Neural cell (in vitro differentiated cells): ENCODE measurements at regions not wholly inside any gene's neighbourhood (a gene's known extent, or its start where the extent isn't known, plus 50 kb on each side); places are given as distances from the start of the nearest gene placed in this dataset.

Source experiments
- H2AFZ ChIP-seq: fragments of 200-600, 300-800 bp; sonication (generic), shearing (Covaris generic); 2 replicates; pipeline ENCODE4 v1.6.0; 2014; ENCODE audit warnings: low read depth, mild to moderate bottlenecking, antibody characterized with exemption, low read length, moderate library complexity
- H3F3A ChIP-seq: fragments of 200-600 bp; shearing (Covaris generic); 2 replicates; pipeline ENCODE4 v1.6.1; 2016; ENCODE audit warnings: mild to moderate bottlenecking, moderate library complexity, mixed read lengths, antibody characterized with exemption, low read length; ENCODE audit not compliant: insufficient read depth, poor library complexity, severe bottlenecking
- H3K27ac ChIP-seq: fragments of 200-600, 300-800 bp; sonication (generic), shearing (Covaris generic); 2 replicates; pipeline ENCODE4 v1.5.1; 2014; ENCODE audit warnings: mild to moderate bottlenecking, low read length, moderate library complexity
- H3K27me3 ChIP-seq: fragments of 300-800, 200-600 bp; sonication (generic), shearing (Covaris generic); 2 replicates; pipeline ENCODE4 v1.6.0; 2014; ENCODE audit warnings: mild to moderate bottlenecking, low read depth, low read length, moderate library complexity; ENCODE audit not compliant: insufficient read depth
- H3K36me3 ChIP-seq: fragments of 300-800, 200-600 bp; sonication (generic), shearing (Covaris generic); 2 replicates; pipeline ENCODE4 v1.5.1; 2014; ENCODE audit warnings: mild to moderate bottlenecking, antibody characterized with exemption, low read length, moderate library complexity; ENCODE audit not compliant: insufficient read depth
- H3K4me2 ChIP-seq: fragments of 300-800, 200-600 bp; sonication (generic), shearing (Covaris generic); 2 replicates; pipeline ENCODE4 v1.6.0; 2014; ENCODE audit warnings: mild to moderate bottlenecking, low read length
- H3K4me3 ChIP-seq: fragments of 300-800, 200-600 bp; sonication (generic), shearing (Covaris generic); 2 replicates; pipeline ENCODE4 v1.5.1; 2014; ENCODE audit warnings: mild to moderate bottlenecking, low read length, moderate library complexity
- H3K79me2 ChIP-seq: fragments of 200-600 bp; shearing (Covaris generic); replicated peaks from 2 replicates; pipeline ENCODE4 v1.6.0; 2014; ENCODE audit warnings: mild to moderate bottlenecking, low read length, moderate library complexity; ENCODE audit not compliant: insufficient read depth
- H3K9ac ChIP-seq: fragments of 300-800, 200-600 bp; sonication (generic), shearing (Covaris generic); 2 replicates; pipeline ENCODE4 v1.6.1; 2016; ENCODE audit warnings: mild to moderate bottlenecking, low read length, mixed read lengths
- H3K9me2 ChIP-seq: fragments of 200-600 bp; shearing (Covaris generic); 2 replicates; pipeline ENCODE4 v1.6.1; 2016; ENCODE audit warnings: mild to moderate bottlenecking, low read length, mixed read lengths; ENCODE audit not compliant: insufficient read depth
- H3K9me3 ChIP-seq: fragments of 200-600, 300-800 bp; sonication (generic), shearing (Covaris generic); 2 replicates; pipeline ENCODE4 v1.6.1; 2016; ENCODE audit warnings: mild to moderate bottlenecking, mixed run types, low read length, moderate library complexity, mixed read lengths
- H4K20me1 ChIP-seq: fragments of 200-600 bp; shearing (Covaris generic); 2 replicates; pipeline ENCODE4 v1.6.1; 2016; ENCODE audit warnings: mild to moderate bottlenecking, mixed run types; ENCODE audit not compliant: insufficient read depth
- EP300 ChIP-seq: fragments of 450-650 bp; conservative IDR thresholded peaks from 2 replicates; pipeline ENCODE4 v1.6.1; 2014; ENCODE audit warnings: antibody characterized with exemption, mild to moderate bottlenecking, moderate library complexity; ENCODE audit not compliant: poor library complexity, severe bottlenecking
- EZH2 ChIP-seq: fragments of 200-600, 300-800 bp; shearing (Covaris generic), sonication (generic); IDR thresholded peaks from 2 replicates; pipeline ENCODE4 v1.6.1; 2014; ENCODE audit warnings: antibody characterized with exemption, low read length, borderline replicate concordance, mild to moderate bottlenecking; ENCODE audit not compliant: insufficient read depth, poor library complexity, severe bottlenecking
- MXI1 ChIP-seq: fragments of 450-650 bp; conservative IDR thresholded peaks from 2 replicates; pipeline ENCODE4 v1.6.1; 2014; ENCODE audit warnings: antibody characterized with exemption, mild to moderate bottlenecking; ENCODE audit not compliant: poor library complexity, severe bottlenecking
- POLR2AphosphoS5 ChIP-seq: IDR thresholded peaks from 2 replicates; pipeline ENCODE4 v1.6.1; 2012
- RAD21 ChIP-seq: fragments of 450-650 bp; conservative IDR thresholded peaks from 2 replicates; pipeline ENCODE4 v1.6.1; 2014; ENCODE audit warnings: antibody characterized with exemption, mild to moderate bottlenecking, moderate library complexity
- SMC3 ChIP-seq: fragments of 450-650 bp; conservative IDR thresholded peaks from 2 replicates; pipeline ENCODE4 v1.6.1; 2014; ENCODE audit warnings: antibody characterized with exemption, mild to moderate bottlenecking, moderate library complexity; ENCODE audit not compliant: poor library complexity
- TAF1 ChIP-seq: IDR thresholded peaks from 2 replicates; pipeline ENCODE4 v1.6.1; 2012; ENCODE audit warnings: low read depth
- TF ChIP-seq, protein P1 (sequence below): fragments of 450-650 bp; IDR thresholded peaks from 2 replicates; pipeline ENCODE4 v1.5.1; 2014; ENCODE audit warnings: antibody characterized with exemption, mild to moderate bottlenecking, moderate library complexity; ENCODE audit not compliant: poor library complexity, severe bottlenecking
- TF ChIP-seq, protein P2 (sequence below): IDR thresholded peaks from 2 replicates; pipeline ENCODE4 v1.6.1; 2012; ENCODE audit warnings: borderline replicate concordance

DNA sequence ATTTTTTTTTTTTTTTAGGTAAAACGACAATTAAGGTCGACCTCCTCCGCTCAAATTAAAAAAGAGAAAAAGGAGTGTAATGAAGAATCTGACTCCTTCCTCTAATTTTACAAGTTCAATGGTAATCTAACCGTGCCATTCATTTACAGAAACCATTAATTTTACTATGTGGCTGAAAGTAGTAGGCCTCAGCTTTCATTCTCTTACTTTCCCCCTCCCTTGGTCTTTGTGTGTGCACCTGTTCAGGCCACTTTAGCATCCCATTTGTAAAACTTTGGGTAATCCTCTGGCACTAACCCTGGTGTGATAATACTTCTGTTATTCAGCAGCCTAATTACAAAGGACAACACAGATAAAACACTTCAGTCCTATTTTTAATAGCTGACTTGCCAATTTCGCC lies 128.1 kb downstream of the ASCL1 start:
- Histone ChIP-seq H3K4me2 (no peak overlapping the region), H3K9me2 (no peaks in the 10 kb centered on the region), H4K20me1 (no peaks in the 10 kb centered on the region), H3K27ac (no peak overlapping the region), H3K27me3 (no peaks in the 10 kb centered on the region), H3K9me3 (no peaks in the 10 kb centered on the region), H3F3A (no peaks in the 10 kb centered on the region), H3K4me3 (no peak overlapping the region), H2AFZ (no peak overlapping the region), H3K36me3 (no peaks in the 10 kb centered on the region), H3K9ac (no peak overlapping the region), H3K79me2 (no peaks in the 10 kb centered on the region)
- TF ChIP-seq POLR2AphosphoS5 (no peak), EZH2 (no peak), MXI1 (no peak), RAD21 (no peak), EP300 (no peak), TAF1 (no peak), SMC3 (no peak)
- TF ChIP-seq, protein P1, sequence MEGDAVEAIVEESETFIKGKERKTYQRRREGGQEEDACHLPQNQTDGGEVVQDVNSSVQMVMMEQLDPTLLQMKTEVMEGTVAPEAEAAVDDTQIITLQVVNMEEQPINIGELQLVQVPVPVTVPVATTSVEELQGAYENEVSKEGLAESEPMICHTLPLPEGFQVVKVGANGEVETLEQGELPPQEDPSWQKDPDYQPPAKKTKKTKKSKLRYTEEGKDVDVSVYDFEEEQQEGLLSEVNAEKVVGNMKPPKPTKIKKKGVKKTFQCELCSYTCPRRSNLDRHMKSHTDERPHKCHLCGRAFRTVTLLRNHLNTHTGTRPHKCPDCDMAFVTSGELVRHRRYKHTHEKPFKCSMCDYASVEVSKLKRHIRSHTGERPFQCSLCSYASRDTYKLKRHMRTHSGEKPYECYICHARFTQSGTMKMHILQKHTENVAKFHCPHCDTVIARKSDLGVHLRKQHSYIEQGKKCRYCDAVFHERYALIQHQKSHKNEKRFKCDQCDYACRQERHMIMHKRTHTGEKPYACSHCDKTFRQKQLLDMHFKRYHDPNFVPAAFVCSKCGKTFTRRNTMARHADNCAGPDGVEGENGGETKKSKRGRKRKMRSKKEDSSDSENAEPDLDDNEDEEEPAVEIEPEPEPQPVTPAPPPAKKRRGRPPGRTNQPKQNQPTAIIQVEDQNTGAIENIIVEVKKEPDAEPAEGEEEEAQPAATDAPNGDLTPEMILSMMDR: no peak
- TF ChIP-seq, protein P2, sequence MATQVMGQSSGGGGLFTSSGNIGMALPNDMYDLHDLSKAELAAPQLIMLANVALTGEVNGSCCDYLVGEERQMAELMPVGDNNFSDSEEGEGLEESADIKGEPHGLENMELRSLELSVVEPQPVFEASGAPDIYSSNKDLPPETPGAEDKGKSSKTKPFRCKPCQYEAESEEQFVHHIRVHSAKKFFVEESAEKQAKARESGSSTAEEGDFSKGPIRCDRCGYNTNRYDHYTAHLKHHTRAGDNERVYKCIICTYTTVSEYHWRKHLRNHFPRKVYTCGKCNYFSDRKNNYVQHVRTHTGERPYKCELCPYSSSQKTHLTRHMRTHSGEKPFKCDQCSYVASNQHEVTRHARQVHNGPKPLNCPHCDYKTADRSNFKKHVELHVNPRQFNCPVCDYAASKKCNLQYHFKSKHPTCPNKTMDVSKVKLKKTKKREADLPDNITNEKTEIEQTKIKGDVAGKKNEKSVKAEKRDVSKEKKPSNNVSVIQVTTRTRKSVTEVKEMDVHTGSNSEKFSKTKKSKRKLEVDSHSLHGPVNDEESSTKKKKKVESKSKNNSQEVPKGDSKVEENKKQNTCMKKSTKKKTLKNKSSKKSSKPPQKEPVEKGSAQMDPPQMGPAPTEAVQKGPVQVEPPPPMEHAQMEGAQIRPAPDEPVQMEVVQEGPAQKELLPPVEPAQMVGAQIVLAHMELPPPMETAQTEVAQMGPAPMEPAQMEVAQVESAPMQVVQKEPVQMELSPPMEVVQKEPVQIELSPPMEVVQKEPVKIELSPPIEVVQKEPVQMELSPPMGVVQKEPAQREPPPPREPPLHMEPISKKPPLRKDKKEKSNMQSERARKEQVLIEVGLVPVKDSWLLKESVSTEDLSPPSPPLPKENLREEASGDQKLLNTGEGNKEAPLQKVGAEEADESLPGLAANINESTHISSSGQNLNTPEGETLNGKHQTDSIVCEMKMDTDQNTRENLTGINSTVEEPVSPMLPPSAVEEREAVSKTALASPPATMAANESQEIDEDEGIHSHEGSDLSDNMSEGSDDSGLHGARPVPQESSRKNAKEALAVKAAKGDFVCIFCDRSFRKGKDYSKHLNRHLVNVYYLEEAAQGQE: no peak

DNA sequence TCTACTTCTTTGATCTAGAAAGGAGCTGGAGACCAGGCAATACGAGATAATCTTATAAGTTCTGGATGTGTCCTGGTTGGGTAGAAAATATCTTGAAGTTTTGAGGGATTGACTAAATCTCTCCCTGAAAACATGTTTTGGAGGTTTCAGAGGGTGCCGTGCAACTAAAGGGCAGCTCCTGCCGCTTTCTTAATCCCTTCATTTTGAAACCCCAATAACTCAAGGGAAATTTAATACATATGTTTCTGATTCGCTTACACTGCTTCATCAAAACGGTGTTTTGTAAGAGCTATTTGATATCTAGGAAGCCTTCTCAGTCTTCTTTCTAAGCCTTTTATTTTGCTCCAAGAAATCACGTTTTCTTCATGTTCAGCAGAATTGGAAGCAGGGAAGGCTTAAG lies 129.0 kb downstream of the ASCL1 start:
- Histone ChIP-seq H3K9me3 (no peaks in the 10 kb centered on the region), H4K20me1 (no peaks in the 10 kb centered on the region), H3K27me3 (no peaks in the 10 kb centered on the region), H3K9ac (no peak overlapping the region), H3K9me2 (no peaks in the 10 kb centered on the region), H3K4me2 (no peak overlapping the region), H2AFZ (no peak overlapping the region), H3K36me3 (no peaks in the 10 kb centered on the region), H3K79me2 (no peaks in the 10 kb centered on the region), H3F3A (no peaks in the 10 kb centered on the region), H3K27ac (no peak overlapping the region), H3K4me3 (no peak overlapping the region)
- TF ChIP-seq SMC3 (no peak), RAD21 (no peak), POLR2AphosphoS5 (no peak), EZH2 (no peak), TAF1 (no peak), EP300 (no peak), MXI1 (no peak)
- TF ChIP-seq, protein P2: no peak
- TF ChIP-seq, protein P1: no peak
